ENCODE measurements at regions not wholly inside any gene's neighbourhood (a gene's known extent, or its start where the extent isn't known, plus 50 kb on each side); places are given as distances from the start of the nearest gene placed in this dataset.
"Not testable (repeated sequence)": the region's sequence is repeated elsewhere in the genome, so short reads cannot be mapped to it uniquely, and the experiment has no call there.

DNA sequence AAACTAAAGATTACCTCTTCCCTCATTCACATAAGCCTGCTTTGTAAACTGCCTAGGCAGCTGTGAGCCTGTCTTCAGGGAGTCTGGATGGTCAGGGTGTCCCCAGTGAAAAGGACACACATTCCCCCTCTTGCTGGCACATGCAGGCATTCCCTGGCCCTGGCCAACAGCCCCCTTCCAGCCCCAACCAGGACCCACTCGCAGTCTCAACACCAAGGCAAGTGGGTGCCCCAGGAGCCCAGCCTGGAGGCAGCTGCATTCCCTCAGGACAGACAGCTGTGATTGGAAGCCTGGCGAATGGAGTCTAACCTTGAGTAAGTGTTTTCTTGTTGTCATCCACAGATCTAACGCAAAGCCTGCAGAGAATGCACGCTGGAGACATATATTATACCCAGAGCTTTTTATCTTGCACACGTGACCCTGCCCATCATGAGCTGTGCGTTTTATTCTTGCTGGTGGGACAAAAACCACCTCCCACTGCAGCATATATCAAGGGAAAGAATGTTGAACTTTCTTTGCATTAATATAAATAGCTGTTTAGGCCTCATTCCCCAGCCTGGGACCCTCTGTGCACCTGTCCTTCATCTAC is 95.0 kb upstream of the LHX1 start:
- in situ Hi-C loops (cut with HindIII; ENCODE audit: low sequenced_read_pairs): loop anchor here (10.0 kb wide), 1 partner anchor 92 kb away; the partner anchor contains the start of gene LHX1

DNA sequence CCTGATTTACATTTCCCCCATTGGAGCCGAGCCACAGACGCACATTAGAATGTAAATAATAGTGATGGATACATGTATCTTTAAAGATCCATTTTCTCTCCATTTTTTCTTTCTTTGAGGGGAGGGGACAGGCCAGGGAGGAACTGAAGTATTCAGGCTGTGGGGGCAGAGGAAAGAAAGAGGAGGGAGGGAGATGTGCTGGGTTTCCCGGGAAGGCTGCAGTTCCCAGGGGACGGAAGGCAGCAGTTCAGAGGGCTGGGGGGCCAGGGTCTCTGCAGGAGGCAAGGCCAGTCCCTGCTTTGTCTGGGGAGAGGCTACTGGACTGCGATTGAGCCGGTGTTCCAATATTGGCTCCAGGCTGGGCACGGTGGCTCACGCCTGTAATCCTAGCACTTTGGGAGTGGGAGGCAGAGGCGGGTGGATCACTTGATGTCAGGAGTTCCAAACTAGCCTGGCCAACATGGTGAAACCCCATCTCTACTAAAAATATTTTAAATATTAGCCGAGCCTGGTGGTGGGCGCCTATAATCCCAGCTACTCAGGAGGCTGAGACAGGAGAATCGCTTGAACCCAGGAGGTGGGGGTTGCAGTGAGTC is 94.2 kb upstream of the LHX1 start:
- in situ Hi-C loops (cut with HindIII; ENCODE audit: low sequenced_read_pairs): loop anchor here (10.0 kb wide), 1 partner anchor 92 kb away; the partner anchor contains the start of gene LHX1

DNA sequence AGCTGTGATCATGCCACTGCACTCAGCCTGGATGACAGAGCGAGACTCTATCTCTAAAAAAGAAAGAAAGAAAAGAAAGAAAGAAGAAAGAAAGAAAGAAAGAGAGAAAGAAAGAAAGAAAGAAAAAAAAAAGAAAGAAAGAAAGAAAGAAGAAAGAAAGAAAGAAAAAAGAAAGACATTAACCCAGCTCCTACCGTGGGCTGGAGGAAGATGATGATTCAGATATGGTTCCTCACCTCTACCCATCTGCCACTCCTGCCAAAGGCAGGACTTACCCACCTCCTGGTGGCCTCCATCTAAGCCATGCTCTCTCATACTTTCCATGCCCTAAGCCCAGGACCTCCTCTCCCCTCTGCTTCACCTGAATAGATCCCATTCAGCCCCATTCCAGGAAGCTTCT is 93.3 kb upstream of the LHX1 start:
- in situ Hi-C loops (cut with HindIII; ENCODE audit: low sequenced_read_pairs): loop anchor here (10.0 kb wide), 1 partner anchor 91 kb away; the partner anchor contains the start of gene LHX1

DNA sequence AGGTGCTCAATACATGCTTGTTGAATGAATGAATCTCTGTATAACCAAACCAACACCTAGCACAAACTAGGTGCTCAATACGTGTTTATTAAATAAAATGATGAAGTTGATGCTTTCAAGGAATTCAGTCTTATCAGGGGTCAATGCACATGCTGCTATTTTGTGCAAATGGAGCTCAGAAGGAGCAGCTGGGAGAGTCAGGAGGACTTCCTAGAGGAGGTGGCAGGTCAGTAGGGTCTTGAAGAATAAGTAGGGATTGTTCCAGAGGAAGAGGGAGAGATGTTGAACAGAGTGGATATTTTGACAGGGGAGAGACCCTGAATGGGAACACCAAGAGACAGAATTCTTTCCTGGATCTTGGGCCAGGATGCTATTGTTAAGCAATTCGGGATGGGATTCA is 92.7 kb upstream of the LHX1 start:
- in situ Hi-C loops (cut with HindIII; ENCODE audit: low sequenced_read_pairs): loop anchor here (10.0 kb wide), 1 partner anchor 90 kb away; the partner anchor contains the start of gene LHX1

DNA sequence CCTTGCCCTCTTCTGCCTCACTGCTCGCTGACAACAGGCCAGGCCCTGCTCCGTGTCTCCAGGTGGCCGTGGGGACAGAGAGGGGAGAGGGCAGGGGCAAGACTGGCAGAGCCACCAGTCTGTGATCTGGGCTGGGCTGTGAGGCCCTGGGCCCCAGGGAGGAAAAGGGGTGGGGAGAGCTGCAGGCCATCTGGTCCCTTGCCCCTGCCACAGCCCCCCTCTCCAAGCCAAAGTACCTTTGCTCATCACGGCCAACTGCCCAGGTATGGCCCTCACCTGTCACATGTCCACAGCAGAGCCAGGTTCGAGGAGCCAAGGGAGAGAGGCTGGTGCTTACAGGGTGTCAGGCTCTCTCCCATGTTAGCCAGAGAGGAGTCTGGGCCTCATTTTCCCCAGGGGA is 91.4 kb upstream of the LHX1 start:
- in situ Hi-C loops (cut with HindIII; ENCODE audit: low sequenced_read_pairs): loop anchor here (10.0 kb wide), 1 partner anchor 89 kb away; the partner anchor contains the start of gene LHX1

DNA sequence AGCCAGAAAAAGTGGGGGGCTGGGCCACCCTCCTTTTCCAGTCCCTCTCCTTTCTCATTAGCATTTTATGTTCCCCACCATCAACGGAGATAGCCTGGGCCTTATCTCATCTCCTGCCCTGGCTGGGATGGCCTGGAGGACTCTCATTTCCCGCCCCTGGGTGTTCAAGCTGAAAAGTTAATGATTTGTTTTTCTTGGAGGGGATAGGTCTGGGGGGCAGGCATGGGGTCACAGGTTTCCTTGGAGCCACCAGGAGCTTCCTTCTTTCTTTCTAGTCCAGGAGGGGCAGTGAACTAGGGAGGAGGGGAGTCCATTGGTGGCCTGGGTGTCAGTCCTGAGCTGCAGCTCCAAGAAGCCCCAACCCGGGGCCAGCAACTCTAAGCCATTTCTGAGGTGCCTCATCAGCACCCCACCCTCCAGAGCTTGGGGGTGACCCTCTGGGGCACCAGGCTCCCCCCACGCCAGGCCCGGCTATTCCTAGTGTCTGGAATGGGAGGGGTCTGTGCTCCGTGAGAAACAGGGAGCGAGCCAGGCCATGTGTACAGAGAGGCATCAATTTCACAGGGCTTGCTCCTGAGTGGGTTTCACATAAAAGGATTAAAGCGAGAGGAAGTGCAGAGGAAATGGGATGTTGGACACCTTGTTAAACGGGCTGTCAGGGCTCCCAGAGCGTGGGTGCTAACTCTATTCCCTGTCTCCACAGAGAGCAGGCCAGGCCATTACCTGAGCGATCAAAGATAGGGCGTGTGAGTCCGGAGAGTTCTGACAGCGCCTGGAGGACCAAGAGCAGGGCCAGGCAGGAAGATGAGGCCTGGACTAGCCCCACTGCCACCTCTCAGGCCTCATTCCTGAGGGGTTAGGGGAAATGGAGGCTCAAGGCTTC is 90.6 kb upstream of the LHX1 start:
- in situ Hi-C loops (cut with HindIII; ENCODE audit: low sequenced_read_pairs): loop anchor here (10.0 kb wide), 1 partner anchor 88 kb away; the partner anchor contains the start of gene LHX1

DNA sequence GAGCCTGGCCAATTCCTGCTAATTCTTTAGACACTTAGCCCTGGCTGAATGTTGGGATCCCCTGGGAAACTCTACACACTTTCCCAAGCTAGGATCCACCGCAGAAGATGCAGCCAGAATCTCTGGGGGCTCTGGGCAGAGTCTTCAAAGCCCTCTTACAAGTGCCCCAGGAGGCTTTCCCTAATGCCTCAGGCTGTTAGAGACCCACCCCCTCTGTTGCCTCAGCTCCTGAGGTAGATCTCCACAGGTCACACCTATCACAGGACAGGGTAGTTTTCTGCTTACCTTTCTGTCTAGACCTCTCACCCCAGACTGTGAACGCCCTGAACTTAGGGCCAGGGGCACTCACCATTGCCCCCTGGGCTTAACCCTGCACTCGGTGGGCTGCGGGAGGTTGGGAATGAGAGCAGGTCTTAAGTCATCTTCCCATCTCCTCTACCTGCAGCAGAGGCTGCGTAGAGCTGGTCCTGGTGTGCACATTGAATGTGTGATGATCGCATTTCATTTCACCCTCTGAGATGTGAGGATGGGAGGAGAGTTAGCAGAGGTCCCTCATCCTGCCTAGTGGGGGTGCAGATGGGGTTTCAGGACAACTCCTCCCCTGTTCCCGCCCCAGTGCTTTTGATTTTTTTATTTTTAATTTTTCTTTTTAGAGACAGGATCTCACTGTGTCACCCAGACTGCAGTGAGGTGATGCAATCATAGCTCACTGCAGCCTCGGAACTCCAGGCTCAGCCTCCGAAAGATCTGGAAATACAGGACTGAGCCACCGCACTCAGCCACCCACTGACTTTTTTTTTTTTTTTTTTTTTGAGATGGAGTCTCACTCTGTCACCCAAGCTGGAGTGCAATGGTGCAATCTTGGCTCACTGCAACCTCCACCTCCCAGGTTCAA is 89.0 kb upstream of the LHX1 start:
- in situ Hi-C loops (cut with HindIII; ENCODE audit: low sequenced_read_pairs): loop anchor here (10.0 kb wide), 1 partner anchor 87 kb away; the partner anchor contains the start of gene LHX1

DNA sequence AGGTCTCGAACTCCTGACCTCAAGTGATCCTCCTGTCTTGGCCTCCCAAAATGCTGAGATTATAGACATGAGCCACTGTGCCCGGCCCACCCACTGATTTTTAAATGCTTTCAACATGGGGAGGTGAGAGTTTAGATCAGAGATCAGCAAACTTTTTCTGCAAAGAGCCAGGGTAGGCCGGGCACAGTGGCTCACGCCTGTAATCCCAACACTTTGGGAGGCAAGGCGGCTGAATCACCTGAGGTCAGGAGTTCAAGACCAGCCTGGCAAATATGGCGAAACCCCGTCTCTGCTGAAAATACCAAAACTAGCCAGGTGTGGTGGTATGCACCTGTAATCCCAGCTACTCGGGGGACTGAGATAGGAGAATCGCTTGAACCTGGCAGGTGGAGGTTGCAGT is 88.3 kb upstream of the LHX1 start:
- in situ Hi-C loops (cut with HindIII; ENCODE audit: low sequenced_read_pairs): loop anchor here (10.0 kb wide), 1 partner anchor 86 kb away; the partner anchor contains the start of gene LHX1

DNA sequence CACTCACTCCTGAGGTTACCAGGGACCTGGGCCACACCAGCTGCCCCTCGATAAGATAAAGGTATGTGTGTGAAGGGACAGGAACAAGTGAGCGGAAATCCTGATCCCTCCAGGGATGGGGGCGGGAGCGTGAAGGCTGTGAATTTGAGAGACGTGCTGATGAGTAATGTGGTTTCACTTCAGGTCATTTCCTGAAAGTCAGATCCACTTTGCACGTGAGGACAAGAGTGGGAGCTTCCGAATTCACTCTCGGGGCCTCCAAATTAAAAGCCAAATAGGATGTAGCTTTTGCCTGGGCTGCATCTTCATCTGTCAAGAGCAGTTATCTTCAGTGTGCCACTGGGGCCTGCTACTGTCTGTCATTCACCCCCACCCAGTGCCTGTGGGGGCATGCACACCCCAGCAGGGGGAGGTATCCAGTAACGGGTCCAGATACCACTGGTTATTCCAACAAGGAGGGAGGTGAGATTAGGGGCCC is 87.4 kb upstream of the LHX1 start:
- in situ Hi-C loops (cut with HindIII; ENCODE audit: low sequenced_read_pairs): loop anchor here (10.0 kb wide), 1 partner anchor 85 kb away; the partner anchor contains the start of gene LHX1

DNA sequence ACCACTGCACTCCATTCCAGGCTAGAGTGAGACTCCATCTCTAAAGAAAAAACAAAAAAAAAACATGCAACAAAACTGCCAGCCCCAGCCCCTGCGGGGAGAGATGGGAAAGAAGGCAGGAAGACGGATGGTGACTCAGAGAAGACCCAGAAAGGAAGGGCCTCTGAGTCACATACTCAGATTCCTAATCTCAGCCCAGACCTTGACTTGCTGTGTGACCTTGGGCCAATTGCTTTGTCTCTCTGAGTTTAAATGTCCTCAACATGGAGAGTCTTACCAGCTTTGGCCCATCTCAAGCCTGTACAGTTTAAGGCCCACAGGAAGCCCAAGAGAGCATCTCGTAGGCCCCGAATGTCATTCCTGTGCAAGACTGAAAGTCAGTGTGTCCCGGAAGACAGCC is 86.5 kb upstream of the LHX1 start:
- in situ Hi-C loops (cut with HindIII; ENCODE audit: low sequenced_read_pairs): no loop called here

GRCh38 chr17:36851250-36851649 is 86.0 kb upstream of the LHX1 start:
- in situ Hi-C loops (cut with HindIII; ENCODE audit: low sequenced_read_pairs): no loop called here

DNA sequence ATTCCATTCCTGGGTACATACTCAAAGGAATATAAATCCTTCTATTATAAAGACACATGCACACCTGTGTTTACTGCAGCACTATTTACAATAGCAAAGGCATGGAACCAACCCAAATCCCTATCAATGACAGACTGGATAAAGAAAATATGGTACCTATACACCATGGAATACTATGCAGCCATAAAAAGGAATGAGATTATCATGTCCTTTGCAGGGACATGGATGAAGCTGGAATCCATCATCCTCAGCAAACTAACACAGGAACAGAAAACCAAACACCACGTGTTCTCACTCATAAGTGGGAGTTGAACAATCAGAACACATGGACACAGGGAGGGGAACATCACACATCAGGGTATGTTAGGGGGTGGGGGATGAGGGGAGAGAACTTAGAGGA is 84.8 kb upstream of the LHX1 start:
- in situ Hi-C loops (cut with HindIII; ENCODE audit: low sequenced_read_pairs): not testable (repeated sequence)

- in situ Hi-C loops (cut with HindIII; ENCODE audit: low sequenced_read_pairs): no loop called here
Measured at GRCh38 chr17:36854982-36855381, 82.3 kb upstream of the LHX1 start.

DNA sequence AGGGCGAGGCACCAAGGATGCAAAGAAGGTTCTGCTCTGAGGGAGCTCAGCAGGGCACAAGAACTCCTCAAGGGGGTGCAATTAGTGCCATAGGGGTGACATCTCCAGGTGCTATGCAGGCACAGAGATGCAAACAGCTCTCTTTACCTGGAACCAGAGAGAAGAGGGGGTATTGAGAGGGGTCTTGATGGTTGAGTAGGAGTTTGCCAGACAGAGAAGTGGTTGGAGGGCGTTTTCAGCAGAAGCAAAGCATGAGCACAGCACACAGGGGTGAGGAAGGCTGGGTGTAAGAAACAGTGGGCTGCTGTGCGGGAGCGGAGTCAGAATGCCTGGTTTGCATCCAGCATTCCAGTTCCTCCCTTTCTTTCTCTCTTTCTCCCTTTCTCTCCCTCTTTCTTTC is 81.8 kb upstream of the LHX1 start:
- in situ Hi-C loops (cut with HindIII; ENCODE audit: low sequenced_read_pairs): no loop called here

- in situ Hi-C loops (cut with HindIII; ENCODE audit: low sequenced_read_pairs): no loop called here
Measured at GRCh38 chr17:36856222-36856621, 81.1 kb upstream of the LHX1 start.

DNA sequence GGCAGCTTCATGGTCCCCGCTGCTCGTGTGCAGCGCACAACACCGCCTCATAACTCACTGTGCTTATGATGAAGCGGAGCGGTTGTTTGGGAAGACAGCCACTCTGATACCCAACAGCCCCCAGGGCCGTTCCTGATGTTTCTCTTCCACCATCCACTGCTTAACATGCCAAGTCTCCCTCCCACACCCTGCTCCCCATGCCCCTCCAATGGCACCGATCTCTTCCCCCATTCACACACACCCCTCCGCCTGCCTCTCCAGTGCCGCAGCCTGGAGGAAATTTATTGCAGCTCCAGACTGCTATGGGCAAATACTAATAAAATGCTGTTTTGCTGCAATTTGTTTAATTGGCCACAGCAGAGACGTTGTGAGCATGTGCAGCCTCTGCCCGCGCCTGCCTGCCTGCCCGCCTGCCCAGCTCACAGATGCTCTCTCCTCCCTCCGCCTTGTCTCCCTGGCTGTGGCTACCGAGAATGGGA is 80.3 kb upstream of the LHX1 start:
- in situ Hi-C loops (cut with HindIII; ENCODE audit: low sequenced_read_pairs): no loop called here

DNA sequence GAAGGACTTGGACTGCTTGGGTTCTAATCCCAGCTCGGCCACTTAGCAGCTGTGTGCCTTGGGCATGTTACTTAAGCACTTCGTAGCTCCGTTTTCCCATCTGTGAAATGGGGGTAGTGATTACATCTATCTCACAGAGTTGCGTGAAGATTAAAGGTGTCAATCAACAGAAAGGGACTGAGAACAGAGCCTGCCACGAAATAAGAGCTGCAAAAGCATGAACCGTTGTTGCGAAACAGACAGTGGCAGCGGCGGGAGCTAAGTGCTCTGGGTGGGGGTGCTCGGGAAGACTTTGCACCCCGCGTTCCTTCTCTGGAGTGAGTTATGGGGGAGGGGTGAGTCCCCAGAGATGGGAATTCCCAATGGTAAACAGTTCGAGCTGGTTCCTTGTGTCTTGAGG is 79.6 kb upstream of the LHX1 start:
- in situ Hi-C loops (cut with HindIII; ENCODE audit: low sequenced_read_pairs): no loop called here

- in situ Hi-C loops (cut with HindIII; ENCODE audit: low sequenced_read_pairs): no loop called here
Measured at GRCh38 chr17:36858119-36859002, 78.9 kb upstream of the LHX1 start.

DNA sequence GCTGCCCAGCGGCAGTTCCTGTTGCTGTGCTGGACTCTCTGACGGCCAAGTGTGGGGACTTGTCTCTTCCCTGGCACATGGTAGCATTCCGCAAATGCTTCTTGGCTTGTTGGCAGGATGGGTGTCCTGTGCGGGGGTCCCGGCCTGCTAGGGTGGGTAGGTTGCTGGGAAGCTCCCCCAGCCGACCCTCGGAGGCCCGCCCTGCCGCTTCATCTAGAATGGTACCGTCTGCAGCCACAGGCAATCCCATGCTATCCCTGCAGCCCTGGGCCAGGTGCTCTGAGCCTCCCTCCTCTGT is 78.3 kb upstream of the LHX1 start:
- in situ Hi-C loops (cut with HindIII; ENCODE audit: low sequenced_read_pairs): no loop called here

Measured in DLD1 (cell line).